Nephron (organoid): ENCODE measurements at regions not wholly inside any gene's neighbourhood (a gene's known extent, or its start where the extent isn't known, plus 50 kb on each side); places are given as distances from the start of the nearest gene placed in this dataset.

Source experiments
- H3K27ac Mint-ChIP-seq, 3 experiments: 2 replicates each; pipeline ENCODE4 v1.8.0; 2020; ENCODE audit warnings: mixed read lengths in 3 of 3, mild to moderate bottlenecking in 2 of 3, moderate library complexity in 1 of 3
- H3K27me3 Mint-ChIP-seq: 2 replicates; pipeline ENCODE4 v1.8.0; 2021; ENCODE audit warnings: low read depth, mild to moderate bottlenecking, moderate library complexity, mixed read lengths
- H3K36me3 Mint-ChIP-seq: 2 replicates; pipeline ENCODE4 v1.8.0; 2020; ENCODE audit warnings: low read depth, mixed read lengths
- H3K4me1 Mint-ChIP-seq: 2 replicates; pipeline ENCODE4 v1.8.0; 2020; ENCODE audit warnings: mixed read lengths
- H3K4me3 Mint-ChIP-seq, 3 experiments: 2 replicates each; pipeline ENCODE4 v1.8.0; 2020; ENCODE audit warnings: mild to moderate bottlenecking in 3 of 3, mixed read lengths in 3 of 3, moderate library complexity in 2 of 3
- H3K9me3 Mint-ChIP-seq: 2 replicates; pipeline ENCODE4 v1.8.0; 2020; ENCODE audit warnings: mixed read lengths
- TF ChIP-seq, protein P1 (sequence below), 3 experiments: fragments of 200-600 bp; sonication (generic); IDR thresholded peaks; one replicate each; pipeline ENCODE4 v1.5.0; 2021; ENCODE audit warnings: antibody characterized with exemption in 3 of 3; ENCODE audit not compliant: unreplicated experiment in 3 of 3

DNA sequence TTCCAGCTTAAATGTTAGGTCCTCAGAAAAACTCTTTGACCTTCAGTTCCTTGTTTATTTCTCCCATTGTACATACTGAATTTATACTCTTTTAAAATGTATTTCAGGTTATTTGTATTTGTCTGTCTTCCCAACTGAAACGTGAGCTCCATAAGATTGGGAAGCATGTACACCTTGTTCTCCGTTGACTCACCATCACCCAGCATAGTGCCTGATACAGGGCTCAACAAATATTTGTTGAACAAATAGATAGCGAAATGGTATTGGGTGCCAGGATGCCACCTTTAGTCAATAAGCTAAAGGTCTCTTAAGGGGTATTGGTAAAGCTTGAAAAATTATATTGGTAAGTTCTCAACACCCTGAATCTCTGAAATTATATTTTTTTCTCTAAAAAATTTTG, 1841.3 kb upstream of the CELF4 start:
- Mint-ChIP-seq H3K9me3 (no peaks in the 10 kb centered on the region), H3K36me3 (no peaks in the 10 kb centered on the region), H3K4me3 (no peak overlapping the region), H3K27me3 (no peaks in the 10 kb centered on the region), H3K4me1 (no peaks in the 10 kb centered on the region), H3K27ac (no peak overlapping the region)
- TF ChIP-seq, protein P1, sequence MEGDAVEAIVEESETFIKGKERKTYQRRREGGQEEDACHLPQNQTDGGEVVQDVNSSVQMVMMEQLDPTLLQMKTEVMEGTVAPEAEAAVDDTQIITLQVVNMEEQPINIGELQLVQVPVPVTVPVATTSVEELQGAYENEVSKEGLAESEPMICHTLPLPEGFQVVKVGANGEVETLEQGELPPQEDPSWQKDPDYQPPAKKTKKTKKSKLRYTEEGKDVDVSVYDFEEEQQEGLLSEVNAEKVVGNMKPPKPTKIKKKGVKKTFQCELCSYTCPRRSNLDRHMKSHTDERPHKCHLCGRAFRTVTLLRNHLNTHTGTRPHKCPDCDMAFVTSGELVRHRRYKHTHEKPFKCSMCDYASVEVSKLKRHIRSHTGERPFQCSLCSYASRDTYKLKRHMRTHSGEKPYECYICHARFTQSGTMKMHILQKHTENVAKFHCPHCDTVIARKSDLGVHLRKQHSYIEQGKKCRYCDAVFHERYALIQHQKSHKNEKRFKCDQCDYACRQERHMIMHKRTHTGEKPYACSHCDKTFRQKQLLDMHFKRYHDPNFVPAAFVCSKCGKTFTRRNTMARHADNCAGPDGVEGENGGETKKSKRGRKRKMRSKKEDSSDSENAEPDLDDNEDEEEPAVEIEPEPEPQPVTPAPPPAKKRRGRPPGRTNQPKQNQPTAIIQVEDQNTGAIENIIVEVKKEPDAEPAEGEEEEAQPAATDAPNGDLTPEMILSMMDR (IDR thresholded peaks at IDR 0.05; ENCODE audit: unreplicated experiment in 3 of 3) = no peak

DNA sequence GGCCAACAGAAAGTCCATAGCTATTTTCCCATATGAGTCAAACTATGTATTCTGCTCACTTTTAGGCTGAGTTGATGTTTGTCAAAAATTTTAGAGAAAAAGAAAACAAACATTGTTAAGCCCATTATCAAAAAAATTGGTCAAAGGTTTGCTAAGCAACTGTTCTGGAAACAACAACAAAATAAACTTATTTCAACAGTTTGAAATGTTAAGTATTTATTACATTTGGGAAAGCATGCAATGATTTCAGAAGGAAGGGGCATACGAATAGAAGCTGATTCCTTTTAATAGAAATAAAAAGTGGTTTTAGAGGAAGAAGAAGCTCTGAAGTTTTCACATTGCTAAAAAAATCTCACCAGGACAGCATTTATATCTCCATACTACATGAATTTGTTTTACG, 1837.5 kb upstream of the CELF4 start:
- Mint-ChIP-seq H3K36me3 (no peaks in the 10 kb centered on the region), H3K4me1 (no peaks in the 10 kb centered on the region)

DNA sequence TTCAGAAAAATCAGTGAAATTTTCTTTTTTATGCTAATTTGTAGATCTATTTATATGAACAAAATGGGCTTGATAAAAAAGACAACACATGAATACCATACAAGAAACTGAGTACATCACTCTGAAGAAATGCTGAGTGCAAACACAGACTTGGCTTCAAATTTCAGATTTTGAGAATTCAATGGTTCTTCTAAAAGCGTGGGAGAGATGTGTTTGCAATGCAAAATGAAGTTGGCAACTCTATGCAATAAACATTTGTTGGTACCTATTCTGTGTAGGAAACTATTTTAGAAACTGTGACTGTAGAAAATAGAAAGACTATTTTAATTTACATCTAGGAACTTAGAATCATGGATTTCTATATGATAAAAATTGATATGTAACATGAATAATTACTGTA, 1834.1 kb upstream of the CELF4 start:
- peaks cover 4% of the 10 kb centered on the region for H3K9me3 Mint-ChIP-seq
- TF ChIP-seq, protein P1 (IDR thresholded peaks at IDR 0.05; ENCODE audit: unreplicated experiment in 3 of 3) = no peak
- no peaks in the 10 kb centered on the region for H3K4me1 Mint-ChIP-seq

More for the DNA sequence above, 1837.5 kb upstream of the CELF4 start:
- H3K9me3 Mint-ChIP-seq = no peaks in the 10 kb centered on the region
- TF ChIP-seq, protein P1 (IDR thresholded peaks at IDR 0.05; ENCODE audit: unreplicated experiment in 3 of 3) = no peak
- no peak overlapping the region for H3K27ac Mint-ChIP-seq
- H3K27me3 Mint-ChIP-seq = no peaks in the 10 kb centered on the region
- H3K4me3 Mint-ChIP-seq = no peak overlapping the region

DNA sequence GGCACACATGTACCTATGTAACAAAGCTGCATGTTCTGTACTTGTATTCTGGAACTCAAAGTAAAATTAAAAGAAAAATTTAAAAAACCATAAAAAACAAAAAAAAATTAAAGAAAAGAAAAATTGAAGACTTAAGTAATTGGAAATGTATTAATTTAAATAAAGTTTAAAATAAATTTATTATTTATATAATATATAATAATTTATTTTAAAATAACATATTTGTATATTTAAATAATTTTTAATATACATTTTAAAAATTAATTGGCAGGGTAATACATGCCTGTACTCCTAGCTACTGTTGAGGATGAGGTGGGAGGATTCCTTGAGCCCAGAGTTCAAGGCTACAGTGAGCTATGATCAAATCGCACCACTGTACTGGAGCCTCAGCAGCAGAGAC, 1830.6 kb upstream of the CELF4 start:
- no peaks in the 10 kb centered on the region for H3K4me1 Mint-ChIP-seq
- TF ChIP-seq, protein P1 (IDR thresholded peaks at IDR 0.05; ENCODE audit: unreplicated experiment in 3 of 3) = no peak

More for the DNA sequence above, 1834.1 kb upstream of the CELF4 start:
- Mint-ChIP-seq H3K4me3 (no peak overlapping the region), H3K36me3 (no peaks in the 10 kb centered on the region), H3K27me3 (no peaks in the 10 kb centered on the region), H3K27ac (no peak overlapping the region)

DNA sequence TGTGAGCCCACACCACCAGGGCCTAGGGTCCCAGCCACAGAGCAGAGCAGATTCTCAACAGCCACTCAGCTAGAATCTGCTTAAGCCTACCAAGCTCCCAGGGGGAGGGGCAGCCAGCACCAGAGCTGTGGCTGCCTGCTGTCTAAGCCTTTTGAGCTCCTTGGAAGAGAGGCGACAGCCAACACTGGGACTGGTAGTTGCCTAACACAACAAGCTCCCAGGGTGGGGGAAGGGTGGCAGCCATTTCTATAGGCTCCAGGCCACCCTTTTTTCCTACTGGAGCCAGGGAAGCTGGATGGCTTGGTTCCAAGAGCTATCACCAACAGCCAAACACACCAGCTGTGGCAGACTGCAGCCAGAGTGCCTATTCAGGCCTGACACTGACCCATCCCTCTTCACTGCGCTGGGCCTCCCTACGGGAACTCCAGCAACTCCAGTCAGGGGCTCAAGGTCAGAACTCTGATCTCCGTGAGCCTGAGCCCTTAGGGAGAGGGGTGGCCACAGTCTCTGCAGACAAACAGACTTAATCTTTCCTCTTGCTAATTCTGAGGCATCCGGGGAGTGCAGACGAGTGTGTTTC, 1824.3 kb upstream of the CELF4 start:
- no peaks in the 10 kb centered on the region for H3K4me1 Mint-ChIP-seq
- TF ChIP-seq, protein P1 (IDR thresholded peaks at IDR 0.05; ENCODE audit: unreplicated experiment in 3 of 3) = no peak
- peaks cover 29% of the 10 kb centered on the region for H3K9me3 Mint-ChIP-seq
- peaks cover 13% of the 10 kb centered on the region for H3K36me3 Mint-ChIP-seq
- no peak overlapping the region for H3K4me3 Mint-ChIP-seq
- no peak overlapping the region for H3K27ac Mint-ChIP-seq
- H3K27me3 Mint-ChIP-seq = no peaks in the 10 kb centered on the region

More for the DNA sequence above, 1830.6 kb upstream of the CELF4 start:
- no peaks in the 10 kb centered on the region for H3K27me3 Mint-ChIP-seq
- H3K36me3 Mint-ChIP-seq = peaks cover 10% of the 10 kb centered on the region
- H3K4me3 Mint-ChIP-seq = no peak overlapping the region
- H3K9me3 Mint-ChIP-seq = peaks cover 25% of the 10 kb centered on the region
- H3K27ac Mint-ChIP-seq = no peak overlapping the region

DNA sequence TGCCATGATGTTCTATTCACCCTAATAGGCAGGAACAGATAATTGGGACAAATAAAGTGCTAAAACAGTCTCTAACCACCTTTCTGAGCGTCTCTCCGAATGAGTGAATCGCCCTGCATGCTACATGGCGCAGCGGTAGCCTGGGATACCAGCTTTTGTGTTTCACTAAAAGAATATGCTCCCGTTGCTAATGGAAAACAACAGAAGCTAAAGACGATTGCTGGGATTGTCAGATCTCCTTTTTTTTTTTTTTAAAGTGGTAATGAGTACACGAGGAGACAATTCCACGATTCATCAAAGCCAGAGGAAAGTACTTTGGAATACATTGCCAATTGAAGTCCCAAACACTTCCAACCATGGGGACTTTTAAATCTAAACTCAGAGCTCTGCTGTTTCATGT, 1815.3 kb upstream of the CELF4 start:
- Mint-ChIP-seq H3K36me3 (no peaks in the 10 kb centered on the region), H3K27ac (no peak overlapping the region), H3K4me3 (no peak overlapping the region), H3K27me3 (no peaks in the 10 kb centered on the region), H3K9me3 (no peaks in the 10 kb centered on the region), H3K4me1 (no peaks in the 10 kb centered on the region)
- TF ChIP-seq, protein P1 (IDR thresholded peaks at IDR 0.05; ENCODE audit: unreplicated experiment in 3 of 3) = no peak
